ENCODE measurements at regions not wholly inside any gene's neighbourhood (a gene's known extent, or its start where the extent isn't known, plus 50 kb on each side); places are given as distances from the start of the nearest gene placed in this dataset.
"Not testable (repeated sequence)": the region's sequence is repeated elsewhere in the genome, so short reads cannot be mapped to it uniquely, and the experiment has no call there.

GRCh38 chr1:104776-105175 lies 346.7 kb downstream of the OR4F29 start:
- H3K9me3 Mint-ChIP-seq, DNase-seq, CTCF ChIA-PET: not testable (repeated sequence)

GRCh38 chr1:99481-99880 lies 352.0 kb downstream of the OR4F29 start:
- ATAC-seq; H3K9me3 Mint-ChIP-seq; H3K4me1 ChIP-seq (ENCODE audit: control insufficient read depth in 2 of 2, insufficient read depth in 2 of 2, low read length in 2 of 2); H3K27me3 Mint-ChIP-seq; H3K4me3 ChIP-seq (ENCODE audit: low read length); H3K36me3 ChIP-seq (ENCODE audit: control insufficient read depth in 2 of 3, insufficient read depth in 3 of 3, low read length in 3 of 3); H3K9me3 ChIP-seq (ENCODE audit: control insufficient read depth in 2 of 3, low read length in 3 of 3); H3K27ac ChIP-seq (ENCODE audit: low read depth, low read length); intact Hi-C loops (cut with micrococcal nuclease); H3K36me3 Mint-ChIP-seq; H3K4me3 Mint-ChIP-seq; DNase-seq; H3K4me1 Mint-ChIP-seq; H3K27ac Mint-ChIP-seq; CTCF ChIA-PET; H3K27me3 ChIP-seq (ENCODE audit: control insufficient read depth in 2 of 2, insufficient read depth in 2 of 2, low read length in 2 of 2); POLR2A ChIA-PET: not testable (repeated sequence)

More at GRCh38 chr1:104776-105175, 346.7 kb downstream of the OR4F29 start:
- ATAC-seq; H3K36me3 ChIP-seq (ENCODE audit: control insufficient read depth in 2 of 3, insufficient read depth in 3 of 3, low read length in 3 of 3); H3K27ac ChIP-seq (ENCODE audit: low read depth, low read length); H3K27me3 ChIP-seq (ENCODE audit: control insufficient read depth in 2 of 2, insufficient read depth in 2 of 2, low read length in 2 of 2); H3K4me3 Mint-ChIP-seq; H3K9me3 ChIP-seq (ENCODE audit: control insufficient read depth in 2 of 3, low read length in 3 of 3); POLR2A ChIA-PET; H3K4me1 Mint-ChIP-seq; H3K27me3 Mint-ChIP-seq; H3K36me3 Mint-ChIP-seq; H3K27ac Mint-ChIP-seq; H3K4me3 ChIP-seq (ENCODE audit: low read length); intact Hi-C loops (cut with micrococcal nuclease); H3K4me1 ChIP-seq (ENCODE audit: control insufficient read depth in 2 of 2, insufficient read depth in 2 of 2, low read length in 2 of 2): not testable (repeated sequence)

- DNase-seq; H3K36me3 Mint-ChIP-seq; H3K36me3 ChIP-seq (ENCODE audit: control insufficient read depth in 2 of 3, insufficient read depth in 3 of 3, low read length in 3 of 3); H3K27me3 ChIP-seq (ENCODE audit: control insufficient read depth in 2 of 2, insufficient read depth in 2 of 2, low read length in 2 of 2); CTCF ChIA-PET; intact Hi-C loops (cut with micrococcal nuclease); H3K9me3 Mint-ChIP-seq; H3K27ac Mint-ChIP-seq; ATAC-seq; H3K4me3 ChIP-seq (ENCODE audit: low read length); H3K4me3 Mint-ChIP-seq; H3K4me1 ChIP-seq (ENCODE audit: control insufficient read depth in 2 of 2, insufficient read depth in 2 of 2, low read length in 2 of 2); H3K4me1 Mint-ChIP-seq; POLR2A ChIA-PET; H3K27ac ChIP-seq (ENCODE audit: low read depth, low read length); H3K9me3 ChIP-seq (ENCODE audit: control insufficient read depth in 2 of 3, low read length in 3 of 3); H3K27me3 Mint-ChIP-seq: not testable (repeated sequence)
These were observed 352.7 kb downstream of the OR4F29 start for GRCh38 chr1:98811-99210.

GRCh38 chr1:91279-91678 lies 360.2 kb downstream of the OR4F29 start:
- H3K27ac Mint-ChIP-seq; H3K27ac ChIP-seq (ENCODE audit: low read depth, low read length); H3K4me1 ChIP-seq (ENCODE audit: control insufficient read depth in 2 of 2, insufficient read depth in 2 of 2, low read length in 2 of 2); ATAC-seq; H3K36me3 ChIP-seq (ENCODE audit: control insufficient read depth in 2 of 3, insufficient read depth in 3 of 3, low read length in 3 of 3); H3K27me3 Mint-ChIP-seq; H3K9me3 Mint-ChIP-seq; CTCF ChIA-PET; H3K27me3 ChIP-seq (ENCODE audit: control insufficient read depth in 2 of 2, insufficient read depth in 2 of 2, low read length in 2 of 2); POLR2A ChIA-PET; H3K4me1 Mint-ChIP-seq; H3K36me3 Mint-ChIP-seq; H3K9me3 ChIP-seq (ENCODE audit: control insufficient read depth in 2 of 3, low read length in 3 of 3); H3K4me3 Mint-ChIP-seq; H3K4me3 ChIP-seq (ENCODE audit: low read length); intact Hi-C loops (cut with micrococcal nuclease): not testable (repeated sequence)
- peak in 1 of 9 donors; percentile 2 for DNase-seq

GRCh38 chr1:88110-88509 lies 363.4 kb downstream of the OR4F29 start:
- H3K27ac Mint-ChIP-seq; H3K9me3 ChIP-seq (ENCODE audit: control insufficient read depth in 2 of 3, low read length in 3 of 3); H3K4me3 ChIP-seq (ENCODE audit: low read length); H3K27me3 ChIP-seq (ENCODE audit: control insufficient read depth in 2 of 2, insufficient read depth in 2 of 2, low read length in 2 of 2); H3K4me1 ChIP-seq (ENCODE audit: control insufficient read depth in 2 of 2, insufficient read depth in 2 of 2, low read length in 2 of 2); CTCF ChIA-PET; H3K4me1 Mint-ChIP-seq; intact Hi-C loops (cut with micrococcal nuclease); DNase-seq; H3K36me3 Mint-ChIP-seq; POLR2A ChIA-PET; H3K9me3 Mint-ChIP-seq; H3K4me3 Mint-ChIP-seq; H3K27ac ChIP-seq (ENCODE audit: low read depth, low read length); ATAC-seq; H3K36me3 ChIP-seq (ENCODE audit: control insufficient read depth in 2 of 3, insufficient read depth in 3 of 3, low read length in 3 of 3): not testable (repeated sequence)
- peaks cover 0 to 16% (median 10%) of the 10 kb centered on the region in 5 donors for H3K27me3 Mint-ChIP-seq

GRCh38 chr1:79152-79551 lies 372.3 kb downstream of the OR4F29 start:
- DNase-seq; H3K4me1 Mint-ChIP-seq; intact Hi-C loops (cut with micrococcal nuclease); H3K27ac Mint-ChIP-seq; CTCF ChIA-PET; H3K9me3 ChIP-seq (ENCODE audit: control insufficient read depth in 2 of 3, low read length in 3 of 3); H3K36me3 ChIP-seq (ENCODE audit: control insufficient read depth in 2 of 3, insufficient read depth in 3 of 3, low read length in 3 of 3); H3K4me1 ChIP-seq (ENCODE audit: control insufficient read depth in 2 of 2, insufficient read depth in 2 of 2, low read length in 2 of 2); H3K27me3 ChIP-seq (ENCODE audit: control insufficient read depth in 2 of 2, insufficient read depth in 2 of 2, low read length in 2 of 2); H3K27ac ChIP-seq (ENCODE audit: low read depth, low read length); ATAC-seq; POLR2A ChIA-PET; H3K9me3 Mint-ChIP-seq; H3K36me3 Mint-ChIP-seq; H3K4me3 Mint-ChIP-seq; H3K4me3 ChIP-seq (ENCODE audit: low read length): not testable (repeated sequence)
- H3K27me3 Mint-ChIP-seq = peaks cover 0 to 12% (median 5%) of the 10 kb centered on the region in 5 donors

- H3K9me3 ChIP-seq (ENCODE audit: control insufficient read depth in 2 of 3, low read length in 3 of 3); H3K9me3 Mint-ChIP-seq; H3K36me3 ChIP-seq (ENCODE audit: control insufficient read depth in 2 of 3, insufficient read depth in 3 of 3, low read length in 3 of 3); ATAC-seq; POLR2A ChIA-PET; H3K36me3 Mint-ChIP-seq; H3K27me3 Mint-ChIP-seq; DNase-seq; H3K27me3 ChIP-seq (ENCODE audit: control insufficient read depth in 2 of 2, insufficient read depth in 2 of 2, low read length in 2 of 2); CTCF ChIA-PET; H3K4me3 ChIP-seq (ENCODE audit: low read length); H3K27ac ChIP-seq (ENCODE audit: low read depth, low read length); H3K4me1 Mint-ChIP-seq; H3K4me1 ChIP-seq (ENCODE audit: control insufficient read depth in 2 of 2, insufficient read depth in 2 of 2, low read length in 2 of 2); H3K27ac Mint-ChIP-seq; H3K4me3 Mint-ChIP-seq; intact Hi-C loops (cut with micrococcal nuclease): not testable (repeated sequence)
These were observed 386.4 kb downstream of the OR4F29 start, which contains the start of gene OR4F5 for GRCh38 chr1:65119-65518. OR4F5 (plus strand) TSS chr1:65419.
